HCT116 (cell line): ENCODE measurements at regions not wholly inside any gene's neighbourhood (a gene's known extent, or its start where the extent isn't known, plus 50 kb on each side); places are given as distances from the start of the nearest gene placed in this dataset.

Experiments
- RAD21 ChIP-seq: IDR thresholded peaks from 2 replicates; pipeline ENCODE4 v1.6.1; 2012; ENCODE audit warnings: low read depth, mild to moderate bottlenecking
- TCF7L2 ChIP-seq: IDR thresholded peaks from 2 replicates; pipeline ENCODE4 v1.7.0; 2011; ENCODE audit warnings: borderline replicate concordance, inconsistent platforms; ENCODE audit not compliant: insufficient read depth, insufficient read length; ENCODE audit errors: extremely low read depth
- YY1 ChIP-seq: IDR thresholded peaks from 2 replicates; pipeline ENCODE4 v1.6.1; 2011; ENCODE audit warnings: low read length, low read depth, moderate library complexity, mild to moderate bottlenecking; ENCODE audit not compliant: insufficient replicate concordance; ENCODE audit errors: extremely low read depth
- ZNF274 ChIP-seq: fragments of 200-500 bp; sonication (Bioruptor generic); IDR thresholded peaks from 2 replicates; pipeline ENCODE4 v1.6.1; 2014; ENCODE audit warnings: mild to moderate bottlenecking, low read depth, low read length, inconsistent platforms
- TF ChIP-seq, protein P1 (sequence below): IDR thresholded peaks from 2 replicates; pipeline ENCODE4 v1.6.1; 2012
- TF ChIP-seq, protein P2 (sequence below), 3 experiments: fragments of 200-600 bp in 1 of 3; sonication (generic) in 1 of 3; IDR thresholded peaks in 2 of 3; conservative IDR thresholded peaks in 1 of 3; 2 replicates each; pipeline ENCODE4 v1.5.1; 2012 to 2017; ENCODE audit warnings: low read depth in 2 of 3, low read length in 2 of 3, antibody characterized with exemption in 1 of 3, borderline replicate concordance in 1 of 3, control low read depth in 1 of 3, mild to moderate bottlenecking in 1 of 3, mixed read lengths in 1 of 3, mixed run types in 1 of 3, moderate library complexity in 1 of 3; ENCODE audit not compliant: insufficient read depth in 1 of 3

DNA sequence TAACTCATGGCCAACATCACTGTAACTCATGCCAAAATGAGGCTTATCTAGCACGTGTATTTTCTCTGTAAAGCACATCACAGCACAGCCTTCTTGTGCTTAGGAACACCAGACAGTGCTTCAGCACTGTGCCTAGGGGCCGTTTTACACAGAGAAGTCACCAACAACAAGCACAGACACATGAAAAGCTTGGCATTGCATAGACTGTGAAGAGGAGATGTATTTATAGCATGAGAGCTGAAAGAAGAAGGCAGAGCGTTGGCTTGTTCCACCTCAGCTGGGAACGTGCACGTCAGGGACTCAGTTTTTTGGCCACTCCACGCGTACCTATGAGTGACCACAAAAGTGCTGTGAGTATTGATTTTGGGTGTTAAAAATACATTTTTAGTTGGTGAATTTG is 116.3 kb upstream of the SFRP2 start:
- TF ChIP-seq, protein P1, sequence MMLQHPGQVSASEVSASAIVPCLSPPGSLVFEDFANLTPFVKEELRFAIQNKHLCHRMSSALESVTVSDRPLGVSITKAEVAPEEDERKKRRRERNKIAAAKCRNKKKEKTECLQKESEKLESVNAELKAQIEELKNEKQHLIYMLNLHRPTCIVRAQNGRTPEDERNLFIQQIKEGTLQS = no peak
- TF ChIP-seq, protein P2, sequence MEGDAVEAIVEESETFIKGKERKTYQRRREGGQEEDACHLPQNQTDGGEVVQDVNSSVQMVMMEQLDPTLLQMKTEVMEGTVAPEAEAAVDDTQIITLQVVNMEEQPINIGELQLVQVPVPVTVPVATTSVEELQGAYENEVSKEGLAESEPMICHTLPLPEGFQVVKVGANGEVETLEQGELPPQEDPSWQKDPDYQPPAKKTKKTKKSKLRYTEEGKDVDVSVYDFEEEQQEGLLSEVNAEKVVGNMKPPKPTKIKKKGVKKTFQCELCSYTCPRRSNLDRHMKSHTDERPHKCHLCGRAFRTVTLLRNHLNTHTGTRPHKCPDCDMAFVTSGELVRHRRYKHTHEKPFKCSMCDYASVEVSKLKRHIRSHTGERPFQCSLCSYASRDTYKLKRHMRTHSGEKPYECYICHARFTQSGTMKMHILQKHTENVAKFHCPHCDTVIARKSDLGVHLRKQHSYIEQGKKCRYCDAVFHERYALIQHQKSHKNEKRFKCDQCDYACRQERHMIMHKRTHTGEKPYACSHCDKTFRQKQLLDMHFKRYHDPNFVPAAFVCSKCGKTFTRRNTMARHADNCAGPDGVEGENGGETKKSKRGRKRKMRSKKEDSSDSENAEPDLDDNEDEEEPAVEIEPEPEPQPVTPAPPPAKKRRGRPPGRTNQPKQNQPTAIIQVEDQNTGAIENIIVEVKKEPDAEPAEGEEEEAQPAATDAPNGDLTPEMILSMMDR (IDR thresholded peaks at IDR 0.05 in 2 of 3, conservative IDR thresholded peaks at IDR 0.05 in 1 of 3; ENCODE audit: borderline replicate concordance in 1 of 3, insufficient read depth in 1 of 3, low read depth in 2 of 3, low read length in 2 of 3) = no peak
- no peak for TF ChIP-seq TCF7L2
- TF ChIP-seq ZNF274 = no peak
- TF ChIP-seq YY1 = no peak
- no peak for TF ChIP-seq RAD21
